Stomach (tissue), 4 donors: ENCODE measurements at regions not wholly inside any gene's neighbourhood (a gene's known extent, or its start where the extent isn't known, plus 50 kb on each side); places are given as distances from the start of the nearest gene placed in this dataset.

ENCODE experiments used
- POLR2A ChIP-seq, 4 donors: fragments of 450-650 bp; IDR thresholded peaks; one replicate each; pipeline ENCODE4 v1.6.1; 2016; ENCODE audit warnings: antibody characterized with exemption in 4 of 4, control low read depth in 2 of 4, mild to moderate bottlenecking in 1 of 4, moderate library complexity in 1 of 4
- TF ChIP-seq, protein P1 (sequence below), 7 experiments: fragments of 450-650 bp in 4 of 7; fragments of 200-600 bp in 3 of 7; sonication (generic) in 3 of 7; IDR thresholded peaks; one replicate each; pipeline ENCODE4 v1.5.1; 2016 to 2019; ENCODE audit warnings: antibody characterized with exemption in 7 of 7, control low read depth in 2 of 7, mild to moderate bottlenecking in 1 of 7

GRCh38 chr1:238221738-238222137, 331.0 kb upstream of the ZP4 start:
- TF ChIP-seq, protein P1, sequence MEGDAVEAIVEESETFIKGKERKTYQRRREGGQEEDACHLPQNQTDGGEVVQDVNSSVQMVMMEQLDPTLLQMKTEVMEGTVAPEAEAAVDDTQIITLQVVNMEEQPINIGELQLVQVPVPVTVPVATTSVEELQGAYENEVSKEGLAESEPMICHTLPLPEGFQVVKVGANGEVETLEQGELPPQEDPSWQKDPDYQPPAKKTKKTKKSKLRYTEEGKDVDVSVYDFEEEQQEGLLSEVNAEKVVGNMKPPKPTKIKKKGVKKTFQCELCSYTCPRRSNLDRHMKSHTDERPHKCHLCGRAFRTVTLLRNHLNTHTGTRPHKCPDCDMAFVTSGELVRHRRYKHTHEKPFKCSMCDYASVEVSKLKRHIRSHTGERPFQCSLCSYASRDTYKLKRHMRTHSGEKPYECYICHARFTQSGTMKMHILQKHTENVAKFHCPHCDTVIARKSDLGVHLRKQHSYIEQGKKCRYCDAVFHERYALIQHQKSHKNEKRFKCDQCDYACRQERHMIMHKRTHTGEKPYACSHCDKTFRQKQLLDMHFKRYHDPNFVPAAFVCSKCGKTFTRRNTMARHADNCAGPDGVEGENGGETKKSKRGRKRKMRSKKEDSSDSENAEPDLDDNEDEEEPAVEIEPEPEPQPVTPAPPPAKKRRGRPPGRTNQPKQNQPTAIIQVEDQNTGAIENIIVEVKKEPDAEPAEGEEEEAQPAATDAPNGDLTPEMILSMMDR (IDR thresholded peaks at IDR 0.05) = no peak
- TF ChIP-seq POLR2A (IDR thresholded peaks at IDR 0.05) = no peak
